ENCODE measurements at regions not wholly inside any gene's neighbourhood (a gene's known extent, or its start where the extent isn't known, plus 50 kb on each side); places are given as distances from the start of the nearest gene placed in this dataset.
"Not testable (repeated sequence)": the region's sequence is repeated elsewhere in the genome, so short reads cannot be mapped to it uniquely, and the experiment has no call there.

DNA sequence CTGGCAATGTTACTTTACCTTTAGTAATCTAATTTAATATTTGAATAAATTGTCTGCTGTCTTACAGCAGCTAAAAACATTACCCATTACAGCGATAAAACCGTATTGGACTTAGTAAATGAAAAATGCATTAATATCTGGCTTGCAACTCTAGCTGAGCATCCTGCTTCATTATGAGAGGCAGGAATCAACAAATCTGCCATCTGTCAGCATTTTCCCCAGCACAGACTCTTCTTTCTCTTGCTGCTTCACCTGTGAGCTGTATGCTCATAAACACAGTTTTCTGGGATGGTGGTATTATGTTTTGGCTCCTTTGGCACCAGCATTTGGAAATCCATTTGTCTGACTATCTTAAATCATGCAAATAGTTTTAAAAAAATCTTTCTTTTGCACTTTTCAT, 487.1 kb downstream of the KCNT2 start:
- DNase-seq (ENCODE audit: low spot score in 2 of 2) (no peak), ATAC-seq (replicated peaks; ENCODE audit: extremely low read depth, poor library complexity, severe bottlenecking) (no peak)
- no peaks in the 10 kb centered on the region for H3K27me3 Mint-ChIP-seq
- H3K4me3 Mint-ChIP-seq, result no peak overlapping the region
- no peaks in the 10 kb centered on the region for H3K36me3 Mint-ChIP-seq (ENCODE audit: insufficient read depth)
- no peaks in the 10 kb centered on the region for H3K4me1 Mint-ChIP-seq
- no peak overlapping the region for H3K27ac Mint-ChIP-seq (ENCODE audit: low read depth)
- H3K9me3 Mint-ChIP-seq, result no peaks in the 10 kb centered on the region

DNA sequence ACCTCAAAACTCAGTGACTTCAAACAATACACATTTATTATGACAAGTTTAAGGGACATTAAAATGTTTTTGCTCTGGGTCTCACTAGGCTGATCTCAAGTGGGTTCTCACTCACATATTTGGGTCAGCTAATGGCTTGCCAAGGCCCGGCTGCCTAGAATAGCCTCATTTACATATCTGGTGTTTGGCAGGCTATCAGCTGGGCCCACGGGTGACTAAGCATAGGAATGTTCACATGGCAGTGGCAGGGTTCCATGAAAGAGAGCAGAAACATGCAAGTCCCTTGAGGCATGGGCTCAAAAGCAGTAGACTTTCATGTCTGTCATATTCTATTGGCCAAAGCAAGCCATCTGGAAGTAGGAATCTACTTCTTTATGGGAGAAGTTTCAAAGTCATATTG, 492.6 kb downstream of the KCNT2 start:
- ATAC-seq (replicated peaks; ENCODE audit: extremely low read depth, poor library complexity, severe bottlenecking) (no peak), DNase-seq (ENCODE audit: low spot score in 2 of 2) (no peak)
- Mint-ChIP-seq H3K4me1 (no peaks in the 10 kb centered on the region), H3K4me3 (no peak overlapping the region), H3K36me3 (ENCODE audit: insufficient read depth) (no peaks in the 10 kb centered on the region), H3K27me3 (no peaks in the 10 kb centered on the region), H3K27ac (ENCODE audit: low read depth) (no peak overlapping the region), H3K9me3 (no peaks in the 10 kb centered on the region)

DNA sequence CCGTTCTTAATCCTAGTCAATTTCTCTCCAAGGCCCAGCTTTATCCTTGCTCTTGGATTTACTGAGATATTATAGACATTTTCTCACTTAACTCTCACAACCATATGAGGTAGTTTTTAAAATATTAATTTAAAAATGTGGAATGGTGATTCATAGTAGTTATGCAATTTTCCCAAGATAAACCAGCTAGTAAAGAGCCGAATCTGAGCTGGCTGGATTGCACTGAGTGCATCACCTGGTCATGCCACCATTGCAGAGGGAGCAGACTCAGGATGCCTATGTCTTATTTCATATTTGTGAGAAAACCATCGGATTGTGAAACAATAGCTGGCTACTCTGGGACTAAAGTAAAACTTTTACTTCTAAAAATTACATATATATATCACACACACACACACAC, 494.0 kb downstream of the KCNT2 start:
- no peaks in the 10 kb centered on the region for H3K9me3 Mint-ChIP-seq
- H3K4me1 Mint-ChIP-seq, result no peaks in the 10 kb centered on the region
- DNase-seq (ENCODE audit: low spot score in 2 of 2) (no peak), ATAC-seq (replicated peaks; ENCODE audit: extremely low read depth, poor library complexity, severe bottlenecking) (no peak)
- H3K27ac Mint-ChIP-seq (ENCODE audit: low read depth), result no peak overlapping the region
- no peak overlapping the region for H3K4me3 Mint-ChIP-seq
- no peaks in the 10 kb centered on the region for H3K36me3 Mint-ChIP-seq (ENCODE audit: insufficient read depth)
- no peaks in the 10 kb centered on the region for H3K27me3 Mint-ChIP-seq

DNA sequence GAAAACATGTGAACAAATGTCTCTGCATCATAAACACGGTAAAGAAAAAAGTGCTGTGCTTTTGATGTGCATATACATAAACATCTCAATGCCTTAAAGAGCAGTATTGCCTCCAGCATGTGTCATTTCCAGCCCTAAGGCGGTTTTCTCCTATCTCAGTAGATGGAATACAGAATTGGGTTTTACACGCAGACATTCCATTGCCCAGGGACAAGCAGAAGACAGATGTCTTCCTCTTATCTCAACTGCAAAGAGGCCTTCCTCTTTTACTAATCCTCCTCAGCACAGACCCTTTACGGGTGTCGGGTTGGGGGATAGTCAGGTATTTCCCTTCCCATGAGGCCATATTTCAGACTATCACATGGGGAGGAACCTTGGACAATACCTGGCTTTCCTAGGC, 499.2 kb downstream of the KCNT2 start:
- not testable (repeated sequence) for H3K27ac Mint-ChIP-seq (ENCODE audit: low read depth); H3K27me3 Mint-ChIP-seq; H3K4me1 Mint-ChIP-seq; H3K9me3 Mint-ChIP-seq; H3K4me3 Mint-ChIP-seq; ATAC-seq (replicated peaks; ENCODE audit: extremely low read depth, poor library complexity, severe bottlenecking); H3K36me3 Mint-ChIP-seq (ENCODE audit: insufficient read depth); DNase-seq (ENCODE audit: low spot score in 2 of 2)

DNA sequence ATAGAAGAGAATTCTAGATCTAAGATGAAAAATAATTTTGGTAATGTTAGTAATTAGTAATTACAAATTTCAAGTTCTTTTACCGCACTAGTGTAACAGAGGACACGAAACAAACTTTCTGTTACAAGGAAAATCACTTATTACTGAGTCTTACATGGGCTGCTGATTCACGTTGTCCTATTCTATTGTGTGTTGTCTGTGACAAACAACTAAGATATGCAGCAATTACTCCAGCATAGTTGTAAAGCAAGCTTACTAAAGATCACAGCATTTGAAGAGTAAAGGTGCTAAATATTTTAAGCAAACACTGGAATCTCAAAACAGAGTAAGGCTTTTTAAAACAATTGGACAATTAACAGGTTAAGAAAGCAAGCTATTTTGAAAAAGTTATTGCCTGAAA, 502.3 kb downstream of the KCNT2 start:
- no peak for DNase-seq (ENCODE audit: low spot score in 2 of 2)
- H3K4me1 Mint-ChIP-seq, result no peaks in the 10 kb centered on the region
- no peaks in the 10 kb centered on the region for H3K27me3 Mint-ChIP-seq
- H3K9me3 Mint-ChIP-seq, result peaks cover 23% of the 10 kb centered on the region
- no peak for ATAC-seq (replicated peaks; ENCODE audit: extremely low read depth, poor library complexity, severe bottlenecking)
- H3K27ac Mint-ChIP-seq (ENCODE audit: low read depth), result no peak overlapping the region
- no peaks in the 10 kb centered on the region for H3K36me3 Mint-ChIP-seq (ENCODE audit: insufficient read depth)
- no peak overlapping the region for H3K4me3 Mint-ChIP-seq

DNA sequence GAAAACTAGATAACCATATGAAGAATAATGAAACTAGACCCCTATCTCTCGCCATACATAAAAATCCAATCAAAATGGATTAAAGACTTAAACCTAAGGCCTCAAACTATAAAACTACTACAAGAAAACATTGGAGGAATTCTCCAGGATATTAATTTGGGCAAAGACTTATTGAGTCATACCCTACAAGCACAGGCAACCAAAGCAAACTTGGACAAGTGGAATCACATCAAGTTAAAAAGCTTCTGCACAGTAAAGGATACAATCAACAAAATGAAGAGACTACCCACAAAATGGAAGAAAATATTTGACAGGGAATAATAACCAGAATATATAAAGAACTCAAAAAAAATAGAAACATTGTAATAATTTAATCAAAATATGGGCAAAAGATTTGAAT, 505.4 kb downstream of the KCNT2 start:
- peaks cover 2% of the 10 kb centered on the region for H3K36me3 Mint-ChIP-seq (ENCODE audit: insufficient read depth)
- H3K27ac Mint-ChIP-seq (ENCODE audit: low read depth), result no peak overlapping the region
- no peak overlapping the region for H3K4me3 Mint-ChIP-seq
- no peaks in the 10 kb centered on the region for H3K4me1 Mint-ChIP-seq
- no peaks in the 10 kb centered on the region for H3K27me3 Mint-ChIP-seq
- peaks cover 29% of the 10 kb centered on the region for H3K9me3 Mint-ChIP-seq
- DNase-seq (ENCODE audit: low spot score in 2 of 2) (no peak), ATAC-seq (replicated peaks; ENCODE audit: extremely low read depth, poor library complexity, severe bottlenecking) (no peak)

DNA sequence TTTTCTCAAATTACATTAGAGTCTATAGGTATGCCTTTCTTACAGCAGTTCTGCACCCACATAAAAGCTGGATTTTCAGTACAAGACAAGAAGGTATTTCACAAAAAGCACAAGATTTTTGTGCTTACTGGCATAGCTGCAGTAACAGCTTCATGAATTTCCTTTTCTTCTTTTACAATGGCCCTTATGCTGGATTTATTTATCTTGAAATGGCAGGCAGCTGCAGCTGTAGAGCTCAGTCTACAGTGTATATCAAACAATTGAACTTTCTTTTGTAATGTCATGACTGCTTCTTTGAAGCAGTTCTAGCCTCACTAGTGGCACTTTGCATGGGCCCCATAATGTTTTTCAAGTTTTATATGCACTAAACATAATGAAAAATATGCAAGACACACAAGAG, 510.2 kb downstream of the KCNT2 start:
- H3K4me3 Mint-ChIP-seq, result no peak overlapping the region
- DNase-seq (ENCODE audit: low spot score in 2 of 2), result no peak
- ATAC-seq (replicated peaks; ENCODE audit: extremely low read depth, poor library complexity, severe bottlenecking), result no peak
- H3K27me3 Mint-ChIP-seq, result no peaks in the 10 kb centered on the region
- peaks cover 23% of the 10 kb centered on the region for H3K9me3 Mint-ChIP-seq
- H3K27ac Mint-ChIP-seq (ENCODE audit: low read depth), result no peak overlapping the region
- H3K36me3 Mint-ChIP-seq (ENCODE audit: insufficient read depth), result peaks cover 3% of the 10 kb centered on the region
- H3K4me1 Mint-ChIP-seq, result no peaks in the 10 kb centered on the region

DNA sequence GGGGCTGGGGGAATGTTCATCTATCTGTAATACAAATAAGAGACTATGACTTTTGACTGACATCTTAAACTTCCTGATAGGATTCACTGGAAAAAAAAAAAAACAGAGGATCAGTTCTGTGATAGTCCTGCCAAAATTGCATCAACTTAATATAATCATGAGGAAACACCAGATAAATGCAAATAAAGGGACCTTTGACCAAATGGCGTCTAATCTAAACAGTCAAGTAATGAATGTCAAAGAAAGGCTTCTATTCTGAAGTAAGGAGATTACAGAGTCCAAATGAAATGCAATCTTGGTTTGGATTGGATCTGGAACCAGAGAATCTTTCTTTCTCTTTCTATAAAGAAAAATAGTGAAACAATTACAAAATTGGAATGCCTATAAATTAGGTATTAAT, 513.4 kb downstream of the KCNT2 start:
- Mint-ChIP-seq H3K36me3 (ENCODE audit: insufficient read depth) (peaks cover 3% of the 10 kb centered on the region), H3K27ac (ENCODE audit: low read depth) (no peak overlapping the region), H3K4me1 (no peaks in the 10 kb centered on the region), H3K27me3 (no peaks in the 10 kb centered on the region), H3K9me3 (peaks cover 25% of the 10 kb centered on the region), H3K4me3 (no peak overlapping the region)
- no peak for DNase-seq (ENCODE audit: low spot score in 2 of 2)
- no peak for ATAC-seq (replicated peaks; ENCODE audit: extremely low read depth, poor library complexity, severe bottlenecking)

DNA sequence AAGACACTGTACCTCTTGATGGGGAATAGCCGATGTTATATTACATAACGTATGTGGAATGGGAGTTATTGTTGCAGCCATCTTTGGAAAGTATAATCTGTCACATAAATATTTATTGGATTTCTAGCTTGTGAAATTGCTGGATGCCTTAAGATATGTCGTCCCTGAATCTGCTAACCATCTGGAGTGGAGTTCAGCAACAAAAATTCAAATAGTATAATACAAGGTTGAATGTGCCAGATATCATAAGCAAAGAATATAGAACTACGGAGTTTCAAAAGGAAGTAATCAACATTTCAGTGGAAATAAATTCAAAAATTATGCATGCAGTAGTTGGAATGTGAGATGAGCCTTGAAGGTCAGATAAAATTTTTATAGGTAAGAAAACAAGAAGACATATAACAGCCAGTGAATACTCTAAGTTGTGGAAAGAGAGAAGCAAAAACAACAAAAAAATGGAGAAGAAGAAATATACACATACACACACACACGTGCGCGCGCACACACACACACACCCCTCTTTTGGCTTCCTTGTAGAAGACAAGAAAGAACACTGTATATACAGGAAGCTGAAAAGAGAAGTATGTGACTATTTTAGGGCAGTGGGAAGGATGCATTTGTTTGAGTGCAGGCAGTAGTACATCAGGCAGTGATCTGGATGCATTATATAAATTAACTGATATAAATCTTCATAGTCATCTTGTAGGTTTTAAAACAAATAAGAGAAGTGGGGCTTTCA, 516.7 kb downstream of the KCNT2 start:
- Mint-ChIP-seq H3K4me1 (no peaks in the 10 kb centered on the region), H3K27me3 (no peaks in the 10 kb centered on the region), H3K27ac (ENCODE audit: low read depth) (no peak overlapping the region), H3K4me3 (no peak overlapping the region), H3K9me3 (peaks cover 18% of the 10 kb centered on the region), H3K36me3 (ENCODE audit: insufficient read depth) (no peaks in the 10 kb centered on the region)
- no peak for DNase-seq (ENCODE audit: low spot score in 2 of 2)
- no peak for ATAC-seq (replicated peaks; ENCODE audit: extremely low read depth, poor library complexity, severe bottlenecking)

DNA sequence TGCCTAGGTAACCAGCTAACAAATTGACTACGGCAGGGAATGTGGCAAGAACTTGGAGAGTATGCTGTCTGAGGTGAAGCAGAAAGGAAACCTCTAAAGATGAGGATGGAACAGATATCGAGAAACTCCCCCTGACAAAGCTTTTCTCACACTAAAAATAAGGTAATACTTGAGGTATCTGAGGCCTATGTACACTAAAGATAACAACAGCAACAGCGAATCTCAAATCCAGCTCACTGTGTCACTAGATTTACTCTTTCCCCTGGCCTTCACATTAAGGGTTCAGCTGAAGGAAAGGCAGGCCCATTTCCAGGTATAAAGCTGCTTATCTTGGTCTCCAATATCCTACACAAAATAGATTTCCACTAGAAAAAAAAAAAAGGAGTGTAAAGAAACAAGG, 518.0 kb downstream of the KCNT2 start:
- ATAC-seq (replicated peaks; ENCODE audit: extremely low read depth, poor library complexity, severe bottlenecking) (no peak), DNase-seq (ENCODE audit: low spot score in 2 of 2) (no peak)
- H3K4me3 Mint-ChIP-seq, result no peak overlapping the region
- no peaks in the 10 kb centered on the region for H3K27me3 Mint-ChIP-seq
- no peaks in the 10 kb centered on the region for H3K36me3 Mint-ChIP-seq (ENCODE audit: insufficient read depth)
- no peak overlapping the region for H3K27ac Mint-ChIP-seq (ENCODE audit: low read depth)
- H3K4me1 Mint-ChIP-seq, result no peaks in the 10 kb centered on the region
- peaks cover 16% of the 10 kb centered on the region for H3K9me3 Mint-ChIP-seq

DNA sequence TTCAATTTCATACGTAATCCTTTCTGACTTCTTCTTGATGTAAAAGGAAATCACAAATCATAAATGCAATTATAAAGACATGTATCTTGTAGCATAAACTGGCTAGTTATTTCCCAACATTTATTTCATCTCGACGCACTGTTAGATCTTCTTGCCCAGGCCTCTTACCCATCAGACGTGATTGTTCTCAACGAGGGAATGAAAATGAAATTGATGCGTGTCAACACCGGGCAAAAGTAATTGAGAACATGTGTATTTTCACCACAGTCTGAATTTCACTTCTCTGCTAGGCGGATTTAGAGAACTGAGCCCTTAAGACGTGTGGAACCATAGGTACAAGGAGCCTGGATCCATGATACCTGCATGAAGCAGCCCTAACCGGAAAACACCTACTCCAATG, 519.7 kb downstream of the KCNT2 start:
- no peak overlapping the region for H3K27ac Mint-ChIP-seq (ENCODE audit: low read depth)
- H3K9me3 Mint-ChIP-seq, result peaks cover 12% of the 10 kb centered on the region
- ATAC-seq (replicated peaks; ENCODE audit: extremely low read depth, poor library complexity, severe bottlenecking) (no peak), DNase-seq (ENCODE audit: low spot score in 2 of 2) (no peak)
- H3K4me3 Mint-ChIP-seq, result no peak overlapping the region
- H3K4me1 Mint-ChIP-seq, result no peaks in the 10 kb centered on the region
- no peaks in the 10 kb centered on the region for H3K27me3 Mint-ChIP-seq
- H3K36me3 Mint-ChIP-seq (ENCODE audit: insufficient read depth), result no peaks in the 10 kb centered on the region

DNA sequence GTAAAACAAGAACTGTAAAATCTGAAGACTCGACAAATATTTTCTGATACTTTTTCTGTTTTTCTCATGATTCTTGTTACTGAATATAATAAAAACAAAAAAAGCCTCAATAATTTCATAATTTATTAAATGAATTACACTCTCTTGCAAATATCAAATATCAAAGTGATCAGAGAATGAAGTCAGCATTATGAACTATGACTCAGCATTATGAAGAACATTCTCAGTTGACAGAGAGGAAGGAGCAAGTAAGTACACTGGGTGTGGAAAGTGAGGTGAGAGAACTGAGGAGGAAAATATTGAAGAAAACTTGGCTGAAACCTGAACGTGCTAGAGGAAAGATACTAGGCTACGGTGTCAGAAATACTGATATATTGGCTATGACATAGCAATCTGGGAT, 529.5 kb downstream of the KCNT2 start:
- no peak overlapping the region for H3K4me3 Mint-ChIP-seq
- no peak for DNase-seq (ENCODE audit: low spot score in 2 of 2)
- no peaks in the 10 kb centered on the region for H3K36me3 Mint-ChIP-seq (ENCODE audit: insufficient read depth)
- no peaks in the 10 kb centered on the region for H3K4me1 Mint-ChIP-seq
- no peaks in the 10 kb centered on the region for H3K9me3 Mint-ChIP-seq
- ATAC-seq (replicated peaks; ENCODE audit: extremely low read depth, poor library complexity, severe bottlenecking), result no peak
- no peaks in the 10 kb centered on the region for H3K27me3 Mint-ChIP-seq
- H3K27ac Mint-ChIP-seq (ENCODE audit: low read depth), result no peak overlapping the region

DNA sequence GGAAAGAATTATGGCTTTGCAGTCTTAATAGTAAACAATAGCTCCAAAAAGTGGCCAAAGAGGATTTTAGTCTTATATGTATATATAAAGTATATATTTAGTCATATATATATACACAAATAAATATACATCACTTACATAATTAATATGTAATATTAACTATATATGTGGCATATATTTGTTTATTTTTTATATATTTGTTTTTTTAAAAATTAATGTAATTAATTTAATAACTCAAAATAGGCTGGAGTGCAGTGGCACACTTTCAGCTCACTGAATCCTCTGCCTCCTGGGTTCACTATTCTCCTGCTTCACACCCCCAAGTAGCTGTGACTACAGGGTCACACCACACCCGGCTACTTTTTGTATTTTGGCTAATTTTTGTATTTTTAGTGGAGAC, 532.6 kb downstream of the KCNT2 start:
- Mint-ChIP-seq H3K4me3 (no peak overlapping the region), H3K9me3 (no peaks in the 10 kb centered on the region), H3K36me3 (ENCODE audit: insufficient read depth) (no peaks in the 10 kb centered on the region), H3K27me3 (no peaks in the 10 kb centered on the region), H3K27ac (ENCODE audit: low read depth) (no peak overlapping the region), H3K4me1 (no peaks in the 10 kb centered on the region)
- no peak for ATAC-seq (replicated peaks; ENCODE audit: extremely low read depth, poor library complexity, severe bottlenecking)
- DNase-seq (ENCODE audit: low spot score in 2 of 2), result no peak

DNA sequence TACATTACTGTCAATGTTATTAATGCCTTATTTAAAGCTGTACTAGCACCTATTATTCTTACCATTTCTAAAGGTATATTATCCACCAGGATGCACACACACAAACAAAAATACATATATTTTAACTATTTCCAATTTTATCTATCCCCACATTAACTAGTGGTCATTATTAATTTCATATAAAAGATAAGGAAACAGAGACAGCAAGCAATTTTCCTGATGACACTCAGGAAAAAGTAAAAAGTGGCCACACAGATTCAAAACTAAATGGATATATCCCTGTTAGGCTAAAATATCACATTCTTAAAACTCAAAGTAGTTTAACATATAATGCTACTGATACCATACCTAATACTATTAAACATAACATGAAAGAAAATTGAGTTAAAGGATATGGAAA, 534.1 kb downstream of the KCNT2 start:
- H3K27ac Mint-ChIP-seq (ENCODE audit: low read depth), result no peak overlapping the region
- H3K4me3 Mint-ChIP-seq, result no peak overlapping the region
- no peak for ATAC-seq (replicated peaks; ENCODE audit: extremely low read depth, poor library complexity, severe bottlenecking)
- DNase-seq (ENCODE audit: low spot score in 2 of 2), result no peak
- no peaks in the 10 kb centered on the region for H3K9me3 Mint-ChIP-seq
- H3K36me3 Mint-ChIP-seq (ENCODE audit: insufficient read depth), result no peaks in the 10 kb centered on the region
- no peaks in the 10 kb centered on the region for H3K27me3 Mint-ChIP-seq
- H3K4me1 Mint-ChIP-seq, result no peaks in the 10 kb centered on the region
